Lower lobe of right lung (tissue), 2 donors: ENCODE measurements at regions not wholly inside any gene's neighbourhood (a gene's known extent, or its start where the extent isn't known, plus 50 kb on each side); places are given as distances from the start of the nearest gene placed in this dataset.

ENCODE experiments used
- ATAC-seq, 2 donors: fragments of 200-7000 bp; cut with Tn5 transposase; one replicate each; pipeline ENCODE4 v1.9.1; 2020 to 2022; ENCODE audit warnings: mild to moderate bottlenecking in 2 of 2, moderate library complexity in 2 of 2
- DNase-seq: peaks from one replicate; pipeline ENCODE4 v3.0.0-alpha.2; 2020
- H3K27ac ChIP-seq: fragments of 200-600 bp; one replicate; pipeline ENCODE4 v1.8.0; 2022
- H3K27me3 ChIP-seq: fragments of 200-600 bp; one replicate; pipeline ENCODE4 v1.8.0; 2022; ENCODE audit warnings: low read depth
- H3K36me3 ChIP-seq: fragments of 200-600 bp; one replicate; pipeline ENCODE4 v1.8.0; 2022; ENCODE audit warnings: mild to moderate bottlenecking
- H3K4me1 ChIP-seq: fragments of 200-600 bp; one replicate; pipeline ENCODE4 v1.8.0; 2022
- H3K4me3 ChIP-seq: fragments of 200-600 bp; one replicate; pipeline ENCODE4 v1.8.0; 2022; ENCODE audit warnings: mild to moderate bottlenecking
- H3K9me3 ChIP-seq: fragments of 200-600 bp; one replicate; pipeline ENCODE4 v1.8.0; 2022
- CTCF ChIP-seq: fragments of 200-600 bp; IDR thresholded peaks from one replicate; pipeline ENCODE4 v1.8.0; 2022; ENCODE audit warnings: antibody characterized with exemption, mild to moderate bottlenecking
- intact Hi-C: fragments of 100-400 bp; cut with DNase I; formaldehyde crosslinking; loops from one replicate; pipeline ENCODE4 v1.11.0; 2022
- donor health status: DM: no; HTN: yes; CAD: no; lungs with severe emphysema.

GRCh38 chr11:106463796-106464201, 386.3 kb downstream of the AASDHPPT start:
- Histone ChIP-seq H3K4me3 (no peak overlapping the region), H3K27ac (no peak overlapping the region), H3K36me3 (no peaks in the 10 kb centered on the region), H3K27me3 (no peaks in the 10 kb centered on the region), H3K4me1 (peaks cover 6% of the 10 kb centered on the region), H3K9me3 (no peaks in the 10 kb centered on the region)
- no peak for TF ChIP-seq CTCF
- ATAC-seq (no peak), DNase-seq (no peak)
- intact Hi-C loops, result no loop called here

GRCh38 chr11:106464728-106465127, 387.3 kb downstream of the AASDHPPT start:
- intact Hi-C loops, result no loop called here
- TF ChIP-seq CTCF, result no peak
- DNase-seq, result no peak
- H3K4me3 ChIP-seq, result no peak overlapping the region
- H3K36me3 ChIP-seq, result no peaks in the 10 kb centered on the region
- no peak for ATAC-seq
- peaks cover 6% of the 10 kb centered on the region for H3K4me1 ChIP-seq
- H3K27ac ChIP-seq, result no peak overlapping the region
- H3K27me3 ChIP-seq, result no peaks in the 10 kb centered on the region
- no peaks in the 10 kb centered on the region for H3K9me3 ChIP-seq

GRCh38 chr11:106466521-106467080, 389.1 kb downstream of the AASDHPPT start:
- Histone ChIP-seq H3K4me3 (no peak overlapping the region), H3K4me1 (peaks cover 6% of the 10 kb centered on the region), H3K9me3 (no peaks in the 10 kb centered on the region), H3K27ac (no peak overlapping the region), H3K36me3 (no peaks in the 10 kb centered on the region), H3K27me3 (no peaks in the 10 kb centered on the region)
- no peak for TF ChIP-seq CTCF
- no peak for DNase-seq
- intact Hi-C loops, result no loop called here
- ATAC-seq, result no peak

GRCh38 chr11:106467501-106467900, 390.0 kb downstream of the AASDHPPT start:
- Histone ChIP-seq H3K27me3 (no peaks in the 10 kb centered on the region), H3K4me3 (no peak overlapping the region), H3K4me1 (no peaks in the 10 kb centered on the region), H3K9me3 (no peaks in the 10 kb centered on the region), H3K36me3 (no peaks in the 10 kb centered on the region), H3K27ac (no peak overlapping the region)
- ATAC-seq, result no peak
- no peak for DNase-seq
- intact Hi-C loops, result no loop called here
- no peak for TF ChIP-seq CTCF

- Histone ChIP-seq H3K4me1 (no peaks in the 10 kb centered on the region), H3K27me3 (no peaks in the 10 kb centered on the region), H3K36me3 (no peaks in the 10 kb centered on the region), H3K9me3 (no peaks in the 10 kb centered on the region), H3K4me3 (no peak overlapping the region), H3K27ac (no peak overlapping the region)
- ATAC-seq (peak in 1 of 2 donors; percentile 65), DNase-seq (no peak)
- TF ChIP-seq CTCF, result no peak
- intact Hi-C loops, result no loop called here
Measured at GRCh38 chr11:106468086-106468485, 390.6 kb downstream of the AASDHPPT start.

- H3K27ac ChIP-seq, result no peak overlapping the region
- no peaks in the 10 kb centered on the region for H3K4me1 ChIP-seq
- no peak for TF ChIP-seq CTCF
- intact Hi-C loops, result no loop called here
- ATAC-seq (no peak), DNase-seq (no peak)
- no peaks in the 10 kb centered on the region for H3K27me3 ChIP-seq
- H3K36me3 ChIP-seq, result no peaks in the 10 kb centered on the region
- H3K9me3 ChIP-seq, result no peaks in the 10 kb centered on the region
- H3K4me3 ChIP-seq, result no peak overlapping the region
Measured at GRCh38 chr11:106468531-106468930, 391.1 kb downstream of the AASDHPPT start.
